HUES48 (cell line): ENCODE measurements at regions not wholly inside any gene's neighbourhood (a gene's known extent, or its start where the extent isn't known, plus 50 kb on each side); places are given as distances from the start of the nearest gene placed in this dataset.

Experiments used
- H3K27ac ChIP-seq: one replicate; pipeline ENCODE4 v1.7.0; 2013; ENCODE audit warnings: low read depth, low read length, inconsistent platforms
- H3K27me3 ChIP-seq: 2 replicates; pipeline ENCODE4 v1.6.1; 2013; ENCODE audit warnings: mild to moderate bottlenecking, low read length; ENCODE audit not compliant: control insufficient read depth, insufficient read depth
- H3K36me3 ChIP-seq: 2 replicates; pipeline ENCODE4 v1.6.1; 2013; ENCODE audit warnings: low read length; ENCODE audit not compliant: control insufficient read depth, insufficient read depth
- H3K4me1 ChIP-seq: 2 replicates; pipeline ENCODE4 v1.6.1; 2013; ENCODE audit warnings: mild to moderate bottlenecking, low read length; ENCODE audit not compliant: control insufficient read depth, insufficient read depth
- H3K4me3 ChIP-seq: 2 replicates; pipeline ENCODE4 v1.5.1; 2013; ENCODE audit warnings: mild to moderate bottlenecking, low read depth, low read length
- H3K9ac ChIP-seq: 2 replicates; pipeline ENCODE4 v1.6.1; 2013; ENCODE audit warnings: mild to moderate bottlenecking, low read depth, low read length, moderate library complexity
- H3K9me3 ChIP-seq: 2 replicates; pipeline ENCODE4 v1.6.1; 2013; ENCODE audit warnings: low read length; ENCODE audit not compliant: control insufficient read depth, insufficient read depth

- no peak overlapping the region for H3K27ac ChIP-seq
- no peak overlapping the region for H3K4me3 ChIP-seq
- H3K27me3 ChIP-seq: no peaks in the 10 kb centered on the region
These were observed 305.1 kb downstream of the MATN1 start for GRCh38 chr1:30418061-30418938.

DNA sequence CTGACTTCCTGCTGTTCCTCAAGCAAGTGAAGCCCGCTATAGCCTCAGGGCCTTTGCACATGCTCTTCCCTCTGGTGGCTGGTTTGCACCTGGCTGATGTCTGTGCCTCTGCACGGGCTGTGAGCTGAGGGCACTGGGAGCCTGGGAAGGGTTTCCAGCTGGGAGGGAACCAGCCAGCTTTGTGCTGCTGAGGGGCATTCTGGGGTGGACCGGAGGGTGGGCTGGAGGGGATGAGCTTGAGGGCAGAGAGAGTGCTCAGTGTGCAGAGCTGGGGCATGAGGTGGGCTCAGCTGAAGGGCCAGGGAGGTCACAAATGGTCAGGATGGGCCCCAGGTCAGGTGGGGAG lies 305.7 kb downstream of the MATN1 start:
- Histone ChIP-seq H3K9ac (no peak overlapping the region), H3K27me3 (no peaks in the 10 kb centered on the region), H3K4me1 (no peaks in the 10 kb centered on the region), H3K27ac (no peak overlapping the region), H3K9me3 (no peaks in the 10 kb centered on the region), H3K36me3 (no peaks in the 10 kb centered on the region), H3K4me3 (no peak overlapping the region)

More at GRCh38 chr1:30418061-30418938, 305.1 kb downstream of the MATN1 start:
- no peaks in the 10 kb centered on the region for H3K9me3 ChIP-seq
- no peaks in the 10 kb centered on the region for H3K36me3 ChIP-seq
- H3K9ac ChIP-seq: no peak overlapping the region
- H3K4me1 ChIP-seq: no peaks in the 10 kb centered on the region

- no peaks in the 10 kb centered on the region for H3K9me3 ChIP-seq
- no peak overlapping the region for H3K27ac ChIP-seq
- no peaks in the 10 kb centered on the region for H3K27me3 ChIP-seq
- H3K4me1 ChIP-seq: no peaks in the 10 kb centered on the region
- no peaks in the 10 kb centered on the region for H3K36me3 ChIP-seq
- H3K9ac ChIP-seq: no peak overlapping the region
- H3K4me3 ChIP-seq: no peak overlapping the region
These were observed 306.2 kb downstream of the MATN1 start for GRCh38 chr1:30417001-30417700.

DNA sequence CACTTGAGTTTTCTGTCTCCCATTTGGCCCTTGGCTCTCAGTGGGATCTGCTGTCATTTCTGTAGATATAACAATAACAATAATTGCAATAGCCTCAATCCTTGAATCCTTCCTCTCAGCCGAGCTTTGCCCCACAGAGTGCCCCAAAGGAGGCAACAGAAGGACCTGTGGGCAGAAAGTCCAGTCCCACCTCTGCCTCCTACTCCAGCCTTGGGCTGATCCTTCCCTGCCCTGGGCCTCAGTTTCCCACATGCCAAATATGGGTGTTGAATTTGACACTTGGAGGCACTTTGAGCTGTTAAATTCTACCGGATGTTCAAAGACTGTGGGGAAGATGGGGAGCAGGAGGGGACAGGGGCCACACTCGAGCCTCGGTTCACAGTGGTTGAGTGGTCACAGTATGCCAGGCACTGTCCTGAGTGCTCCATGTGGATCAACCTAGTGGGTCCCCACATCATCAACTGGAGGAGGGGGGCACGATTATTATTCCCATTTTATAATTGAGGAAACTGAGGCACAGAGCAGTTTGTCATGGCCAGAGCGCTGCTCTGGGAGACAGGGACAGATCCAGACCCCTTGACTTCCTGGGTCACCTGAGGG lies 307.1 kb downstream of the MATN1 start:
- H3K9me3 ChIP-seq: no peaks in the 10 kb centered on the region
- no peaks in the 10 kb centered on the region for H3K4me1 ChIP-seq
- H3K36me3 ChIP-seq: no peaks in the 10 kb centered on the region
- H3K9ac ChIP-seq: no peak overlapping the region
- no peak overlapping the region for H3K4me3 ChIP-seq
- H3K27me3 ChIP-seq: no peaks in the 10 kb centered on the region
- no peak overlapping the region for H3K27ac ChIP-seq

- no peak overlapping the region for H3K4me3 ChIP-seq
- H3K36me3 ChIP-seq: no peaks in the 10 kb centered on the region
- no peak overlapping the region for H3K9ac ChIP-seq
- no peaks in the 10 kb centered on the region for H3K9me3 ChIP-seq
- no peaks in the 10 kb centered on the region for H3K27me3 ChIP-seq
- H3K27ac ChIP-seq: no peak overlapping the region
- H3K4me1 ChIP-seq: no peaks in the 10 kb centered on the region
These were observed 308.0 kb downstream of the MATN1 start for GRCh38 chr1:30415171-30415940.

GRCh38 chr1:30414851-30415165 lies 308.6 kb downstream of the MATN1 start:
- no peak overlapping the region for H3K4me3 ChIP-seq
- no peaks in the 10 kb centered on the region for H3K9me3 ChIP-seq
- no peaks in the 10 kb centered on the region for H3K4me1 ChIP-seq
- no peaks in the 10 kb centered on the region for H3K27me3 ChIP-seq
- H3K27ac ChIP-seq: no peak overlapping the region
- no peak overlapping the region for H3K9ac ChIP-seq
- no peaks in the 10 kb centered on the region for H3K36me3 ChIP-seq

DNA sequence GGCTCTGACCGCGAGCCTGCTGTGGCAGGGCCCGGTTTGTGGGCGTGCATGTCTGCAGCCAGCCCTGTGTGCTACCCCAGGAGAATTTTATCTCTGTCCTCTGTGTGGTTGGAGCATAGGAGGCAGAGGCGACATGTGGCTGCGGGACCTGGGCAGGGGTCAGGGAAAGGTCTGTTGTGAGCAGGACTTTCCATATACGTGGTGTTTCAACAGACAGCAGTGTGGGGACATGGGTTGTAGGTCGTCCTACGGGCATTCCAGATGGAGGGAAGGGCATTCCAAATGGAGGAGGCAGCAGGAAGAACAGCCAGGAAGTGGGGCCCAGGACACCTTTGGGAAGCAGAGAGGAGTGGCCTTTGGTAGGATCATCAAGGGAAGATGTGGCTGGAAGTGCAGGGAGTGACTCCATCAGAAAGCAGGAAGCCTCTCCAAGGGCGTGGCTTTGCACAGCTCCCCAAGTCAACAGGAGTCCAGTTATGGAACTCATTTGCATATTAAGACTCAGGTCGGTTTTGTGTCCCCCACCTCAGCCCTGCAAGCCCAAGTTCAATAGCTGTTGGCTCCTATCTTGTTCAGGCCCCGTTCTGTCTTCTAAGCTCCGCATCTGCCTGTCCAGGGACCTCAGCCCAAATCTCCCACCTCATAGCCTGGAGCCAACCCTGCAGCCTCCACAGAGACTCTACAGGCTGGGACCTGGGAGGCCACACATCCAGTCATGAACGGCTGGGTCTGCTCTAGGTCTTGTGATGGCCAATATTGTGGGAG lies 309.1 kb downstream of the MATN1 start:
- no peak overlapping the region for H3K9ac ChIP-seq
- H3K27ac ChIP-seq: no peak overlapping the region
- H3K36me3 ChIP-seq: no peaks in the 10 kb centered on the region
- H3K4me3 ChIP-seq: no peak overlapping the region
- no peaks in the 10 kb centered on the region for H3K9me3 ChIP-seq
- H3K4me1 ChIP-seq: no peaks in the 10 kb centered on the region
- no peaks in the 10 kb centered on the region for H3K27me3 ChIP-seq

DNA sequence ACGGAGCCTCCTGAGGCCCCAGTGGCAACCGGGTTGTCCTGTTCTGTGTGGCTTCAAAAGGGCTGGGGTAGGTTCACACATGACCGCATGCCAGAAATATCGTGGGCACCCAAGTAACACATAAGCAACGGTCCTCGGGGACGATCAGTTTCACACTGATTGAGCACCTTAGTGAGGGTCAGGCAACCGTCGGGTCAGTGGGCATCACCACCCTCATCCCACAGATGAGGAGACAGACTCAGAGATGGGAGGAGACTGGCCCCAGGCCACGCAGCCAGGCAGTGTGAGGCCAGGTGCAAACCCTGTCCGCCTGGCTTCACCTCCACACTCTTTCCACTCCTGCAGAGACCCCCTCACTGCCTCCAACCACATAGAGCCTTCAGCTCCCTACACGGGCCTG lies 309.8 kb downstream of the MATN1 start:
- Histone ChIP-seq H3K9ac (no peak overlapping the region), H3K9me3 (no peaks in the 10 kb centered on the region), H3K4me3 (no peak overlapping the region), H3K36me3 (no peaks in the 10 kb centered on the region), H3K4me1 (no peaks in the 10 kb centered on the region), H3K27me3 (no peaks in the 10 kb centered on the region), H3K27ac (no peak overlapping the region)

DNA sequence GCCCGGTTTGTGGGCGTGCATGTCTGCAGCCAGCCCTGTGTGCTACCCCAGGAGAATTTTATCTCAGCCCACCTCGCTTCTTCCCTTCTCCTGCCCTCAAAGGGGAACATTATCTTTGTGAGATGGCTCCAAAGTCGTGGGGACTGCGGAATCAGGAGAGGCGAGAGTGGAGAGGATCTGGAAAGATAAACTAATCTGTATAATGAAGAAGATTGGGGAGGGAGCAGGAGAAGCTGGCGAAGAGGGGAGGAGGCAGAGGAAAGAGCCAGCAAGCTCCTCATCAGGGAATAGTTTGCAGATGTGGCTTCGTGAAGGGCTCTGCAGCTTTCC lies 310.3 kb downstream of the MATN1 start:
- no peaks in the 10 kb centered on the region for H3K4me1 ChIP-seq
- no peak overlapping the region for H3K9ac ChIP-seq
- H3K4me3 ChIP-seq: no peak overlapping the region

DNA sequence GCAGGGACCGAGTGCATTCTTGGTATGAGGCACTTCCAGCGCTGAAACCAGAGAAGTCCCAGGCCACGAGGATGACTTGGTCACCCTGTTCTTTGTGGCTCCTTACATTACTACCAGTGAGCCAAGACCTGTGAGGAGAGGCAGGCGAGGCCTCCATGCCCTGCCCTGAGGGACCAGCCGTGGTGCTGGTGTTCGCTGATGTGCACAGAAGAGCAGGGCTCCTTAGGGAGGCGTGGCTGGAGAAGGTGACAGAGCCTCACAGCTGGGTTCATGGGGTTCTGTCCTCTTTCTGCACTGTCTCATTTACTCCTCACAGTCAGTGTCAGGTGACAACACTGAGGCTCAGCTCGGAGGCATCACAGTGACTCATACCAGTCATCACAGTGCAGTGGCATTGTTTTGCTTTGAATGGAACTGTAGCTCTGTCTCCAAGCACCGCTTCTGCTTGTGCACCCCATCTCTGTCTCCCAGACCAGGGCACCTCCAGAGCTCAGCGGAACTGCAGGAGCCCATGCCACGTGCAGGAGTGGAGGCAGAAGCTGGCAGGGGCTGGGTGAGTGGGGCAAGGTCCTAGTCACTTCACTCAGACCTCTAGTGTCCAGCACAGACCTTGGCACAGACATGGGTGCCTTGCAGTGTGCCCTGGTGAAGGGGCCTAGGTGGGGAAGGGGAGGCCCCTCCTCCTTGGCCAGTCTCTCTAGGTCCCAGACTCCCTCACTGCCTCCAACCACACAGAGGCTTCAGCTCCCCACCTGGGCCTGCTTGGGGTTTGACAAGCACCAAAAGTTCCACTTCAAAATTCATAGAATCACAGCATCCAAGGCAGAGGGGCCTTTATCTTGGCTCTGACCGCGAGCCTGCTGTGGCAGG lies 310.9 kb downstream of the MATN1 start:
- H3K9ac ChIP-seq: no peak overlapping the region
- no peaks in the 10 kb centered on the region for H3K36me3 ChIP-seq
- no peak overlapping the region for H3K27ac ChIP-seq
- H3K4me3 ChIP-seq: no peak overlapping the region
- no peaks in the 10 kb centered on the region for H3K9me3 ChIP-seq
- no peaks in the 10 kb centered on the region for H3K27me3 ChIP-seq
- no peaks in the 10 kb centered on the region for H3K4me1 ChIP-seq

More for the DNA sequence above, 310.3 kb downstream of the MATN1 start:
- H3K27me3 ChIP-seq: no peaks in the 10 kb centered on the region
- no peaks in the 10 kb centered on the region for H3K36me3 ChIP-seq
- H3K27ac ChIP-seq: no peak overlapping the region
- no peaks in the 10 kb centered on the region for H3K9me3 ChIP-seq
